ENCODE measurements at regions not wholly inside any gene's neighbourhood (a gene's known extent, or its start where the extent isn't known, plus 50 kb on each side); places are given as distances from the start of the nearest gene placed in this dataset.

DNA sequence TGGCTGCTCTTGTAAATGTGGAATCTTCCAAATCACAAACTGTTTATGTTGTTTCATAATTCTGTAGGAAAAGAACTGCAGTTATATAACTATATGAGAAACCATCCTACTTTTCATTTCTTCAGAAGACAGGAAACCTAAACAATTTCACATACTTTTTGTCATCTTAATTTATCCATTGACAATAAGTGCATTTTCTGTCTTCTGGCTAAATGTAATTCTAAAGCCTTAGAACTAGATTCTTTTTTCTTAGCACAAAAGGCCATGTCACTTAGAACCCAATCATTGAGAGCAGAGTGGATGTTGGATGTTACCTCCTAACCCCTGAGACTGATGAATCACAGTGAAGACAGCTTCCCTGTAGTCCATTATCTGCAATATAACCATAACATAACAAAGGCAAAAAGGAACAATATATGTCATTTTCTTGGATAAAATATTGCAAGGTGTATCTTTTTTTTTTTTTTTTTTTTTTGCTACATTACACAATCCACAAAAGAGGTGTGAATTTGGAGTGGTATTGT is 410.2 kb upstream of the PRMT6 start:
- TF ChIP-seq, protein P1, sequence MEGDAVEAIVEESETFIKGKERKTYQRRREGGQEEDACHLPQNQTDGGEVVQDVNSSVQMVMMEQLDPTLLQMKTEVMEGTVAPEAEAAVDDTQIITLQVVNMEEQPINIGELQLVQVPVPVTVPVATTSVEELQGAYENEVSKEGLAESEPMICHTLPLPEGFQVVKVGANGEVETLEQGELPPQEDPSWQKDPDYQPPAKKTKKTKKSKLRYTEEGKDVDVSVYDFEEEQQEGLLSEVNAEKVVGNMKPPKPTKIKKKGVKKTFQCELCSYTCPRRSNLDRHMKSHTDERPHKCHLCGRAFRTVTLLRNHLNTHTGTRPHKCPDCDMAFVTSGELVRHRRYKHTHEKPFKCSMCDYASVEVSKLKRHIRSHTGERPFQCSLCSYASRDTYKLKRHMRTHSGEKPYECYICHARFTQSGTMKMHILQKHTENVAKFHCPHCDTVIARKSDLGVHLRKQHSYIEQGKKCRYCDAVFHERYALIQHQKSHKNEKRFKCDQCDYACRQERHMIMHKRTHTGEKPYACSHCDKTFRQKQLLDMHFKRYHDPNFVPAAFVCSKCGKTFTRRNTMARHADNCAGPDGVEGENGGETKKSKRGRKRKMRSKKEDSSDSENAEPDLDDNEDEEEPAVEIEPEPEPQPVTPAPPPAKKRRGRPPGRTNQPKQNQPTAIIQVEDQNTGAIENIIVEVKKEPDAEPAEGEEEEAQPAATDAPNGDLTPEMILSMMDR (IDR thresholded peaks at IDR 0.05; ENCODE audit: low read depth, low read length): no peak
- no peak for TF ChIP-seq POLR2A (IDR thresholded peaks at IDR 0.05; ENCODE audit: extremely low read depth, insufficient read length)
- TF ChIP-seq, protein P2, sequence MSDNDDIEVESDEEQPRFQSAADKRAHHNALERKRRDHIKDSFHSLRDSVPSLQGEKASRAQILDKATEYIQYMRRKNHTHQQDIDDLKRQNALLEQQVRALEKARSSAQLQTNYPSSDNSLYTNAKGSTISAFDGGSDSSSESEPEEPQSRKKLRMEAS (IDR thresholded peaks at IDR 0.05; ENCODE audit: low read depth, low read length): no peak
